ENCODE measurements at regions not wholly inside any gene's neighbourhood (a gene's known extent, or its start where the extent isn't known, plus 50 kb on each side); places are given as distances from the start of the nearest gene placed in this dataset.

- TF ChIP-seq, protein P1, sequence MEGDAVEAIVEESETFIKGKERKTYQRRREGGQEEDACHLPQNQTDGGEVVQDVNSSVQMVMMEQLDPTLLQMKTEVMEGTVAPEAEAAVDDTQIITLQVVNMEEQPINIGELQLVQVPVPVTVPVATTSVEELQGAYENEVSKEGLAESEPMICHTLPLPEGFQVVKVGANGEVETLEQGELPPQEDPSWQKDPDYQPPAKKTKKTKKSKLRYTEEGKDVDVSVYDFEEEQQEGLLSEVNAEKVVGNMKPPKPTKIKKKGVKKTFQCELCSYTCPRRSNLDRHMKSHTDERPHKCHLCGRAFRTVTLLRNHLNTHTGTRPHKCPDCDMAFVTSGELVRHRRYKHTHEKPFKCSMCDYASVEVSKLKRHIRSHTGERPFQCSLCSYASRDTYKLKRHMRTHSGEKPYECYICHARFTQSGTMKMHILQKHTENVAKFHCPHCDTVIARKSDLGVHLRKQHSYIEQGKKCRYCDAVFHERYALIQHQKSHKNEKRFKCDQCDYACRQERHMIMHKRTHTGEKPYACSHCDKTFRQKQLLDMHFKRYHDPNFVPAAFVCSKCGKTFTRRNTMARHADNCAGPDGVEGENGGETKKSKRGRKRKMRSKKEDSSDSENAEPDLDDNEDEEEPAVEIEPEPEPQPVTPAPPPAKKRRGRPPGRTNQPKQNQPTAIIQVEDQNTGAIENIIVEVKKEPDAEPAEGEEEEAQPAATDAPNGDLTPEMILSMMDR (conservative IDR thresholded peaks at IDR 0.05; ENCODE audit: low read depth, low read length), result no peak
- H3K4me3 ChIP-seq (ENCODE audit: low read depth, low read length), result no peak overlapping the region
- no peak for DNase-seq (ENCODE audit: low read depth)
These were observed 288.1 kb upstream of the SORL1-AS1 start for GRCh38 chr11:121740902-121741301.

DNA sequence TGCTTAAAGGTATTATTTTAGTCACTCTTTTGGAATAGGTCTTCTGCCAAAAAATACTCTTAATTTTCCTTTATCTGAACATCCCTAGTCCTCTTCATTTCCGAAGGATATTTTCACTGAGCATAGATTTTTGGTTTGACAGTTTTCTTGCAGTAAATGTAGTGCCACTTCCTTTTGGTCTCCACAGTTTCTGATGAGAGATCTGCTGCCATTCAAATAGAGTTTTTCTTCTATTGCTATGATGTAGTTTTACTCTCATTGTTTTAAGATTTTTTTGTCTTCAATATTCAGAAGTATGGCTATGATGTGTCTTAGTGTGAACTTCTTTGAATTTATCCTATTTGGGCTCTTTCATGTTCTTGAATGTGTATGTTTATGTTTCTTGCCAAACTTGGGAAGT lies 281.1 kb upstream of the SORL1-AS1 start:
- TF ChIP-seq, protein P1 (conservative IDR thresholded peaks at IDR 0.05; ENCODE audit: low read depth, low read length), result no peak
- no peak for DNase-seq (ENCODE audit: low read depth)
- H3K4me3 ChIP-seq (ENCODE audit: low read depth, low read length), result no peak overlapping the region

DNA sequence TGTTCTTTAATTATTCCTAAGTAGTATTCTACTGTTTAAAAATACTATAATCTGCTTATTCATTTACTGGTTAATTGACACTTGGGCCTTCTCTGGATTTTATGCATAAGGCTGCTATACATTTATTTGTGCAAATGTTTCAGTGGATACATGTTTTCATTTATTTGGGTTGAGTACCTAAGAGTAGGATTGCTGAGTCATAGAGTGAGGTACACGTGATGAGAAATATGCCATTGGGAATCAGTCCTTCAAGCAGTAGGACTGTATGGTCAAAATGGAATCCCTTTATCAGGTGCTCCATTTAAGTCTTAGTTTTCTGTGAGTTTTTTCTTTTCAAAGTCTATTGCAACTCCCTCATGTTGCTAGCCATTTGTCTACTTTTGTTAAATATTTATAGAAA lies 275.2 kb upstream of the SORL1-AS1 start:
- DNase-seq (ENCODE audit: low read depth), result no peak
- H3K4me3 ChIP-seq (ENCODE audit: low read depth, low read length), result no peak overlapping the region
- TF ChIP-seq, protein P1 (conservative IDR thresholded peaks at IDR 0.05; ENCODE audit: low read depth, low read length), result no peak

- TF ChIP-seq, protein P1 (conservative IDR thresholded peaks at IDR 0.05; ENCODE audit: low read depth, low read length), result no peak
- peak; percentile 69 for DNase-seq (ENCODE audit: low read depth)
These were observed 270.5 kb upstream of the SORL1-AS1 start for GRCh38 chr11:121723246-121723741.

DNA sequence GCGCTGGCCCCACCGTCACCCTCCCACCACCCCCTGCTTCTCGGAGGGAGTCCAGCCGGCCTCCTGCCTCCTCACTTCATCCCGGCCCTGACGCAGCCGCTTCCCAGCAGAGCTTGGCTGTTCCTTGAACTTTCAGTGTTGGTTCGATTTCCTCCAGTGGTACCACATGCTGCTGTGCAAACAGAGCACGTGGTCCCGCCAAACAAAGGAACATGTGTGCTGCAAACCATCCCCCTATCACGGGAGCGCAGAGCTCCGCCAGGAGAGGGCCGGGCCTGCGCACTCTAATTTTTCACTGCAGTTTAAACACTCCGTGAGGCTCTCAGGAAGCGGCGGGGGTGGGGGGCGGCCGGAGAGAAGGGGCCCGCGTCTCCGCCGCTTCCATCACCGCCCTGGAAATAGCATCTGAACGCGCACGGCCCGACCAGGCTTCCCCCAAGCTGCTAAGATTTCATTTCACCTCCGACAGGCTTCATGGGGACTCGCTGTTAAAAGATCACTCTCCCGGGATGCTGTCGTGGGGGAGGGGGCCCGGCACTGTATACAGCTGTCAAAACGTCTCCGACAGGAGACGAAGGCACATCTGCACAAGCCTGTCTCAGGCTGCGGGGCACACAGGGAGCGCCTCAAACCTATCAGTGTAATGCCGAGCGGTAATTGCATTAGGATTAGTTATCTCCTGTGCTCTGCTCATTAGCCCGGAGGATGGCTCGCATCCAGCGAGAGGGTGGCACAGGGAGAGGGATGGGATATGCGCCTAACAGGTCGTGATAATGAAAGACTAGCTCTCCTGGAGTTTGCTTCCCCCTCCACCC lies 269.9 kb upstream of the SORL1-AS1 start:
- TF ChIP-seq, protein P1 (conservative IDR thresholded peaks at IDR 0.05; ENCODE audit: low read depth, low read length), result peak; percentile 34
- peak overlapping the region; percentile 59 for H3K4me3 ChIP-seq (ENCODE audit: low read depth, low read length)
- peak; percentile 99 for DNase-seq (ENCODE audit: low read depth)

More at GRCh38 chr11:121723246-121723741, 270.5 kb upstream of the SORL1-AS1 start:
- H3K4me3 ChIP-seq (ENCODE audit: low read depth, low read length), result peak overlapping the region; percentile 59

GRCh38 chr11:121721961-121722360 lies 269.2 kb upstream of the SORL1-AS1 start:
- TF ChIP-seq, protein P1 (conservative IDR thresholded peaks at IDR 0.05; ENCODE audit: low read depth, low read length), result no peak
- H3K4me3 ChIP-seq (ENCODE audit: low read depth, low read length), result peak overlapping the region; percentile 59
- DNase-seq (ENCODE audit: low read depth), result no peak

GRCh38 chr11:121721448-121721847 lies 268.7 kb upstream of the SORL1-AS1 start:
- TF ChIP-seq, protein P1 (conservative IDR thresholded peaks at IDR 0.05; ENCODE audit: low read depth, low read length), result no peak
- H3K4me3 ChIP-seq (ENCODE audit: low read depth, low read length), result no peak overlapping the region
- no peak for DNase-seq (ENCODE audit: low read depth)
